Inflammatory macrophage treated with lipopolysaccharide for 4 hours (primary cell): ENCODE measurements at regions not wholly inside any gene's neighbourhood (a gene's known extent, or its start where the extent isn't known, plus 50 kb on each side); places are given as distances from the start of the nearest gene placed in this dataset.

ENCODE experiments used
- DNase-seq: peaks from one replicate; pipeline ENCODE4 v3.0.0-alpha.2; 2020

DNA sequence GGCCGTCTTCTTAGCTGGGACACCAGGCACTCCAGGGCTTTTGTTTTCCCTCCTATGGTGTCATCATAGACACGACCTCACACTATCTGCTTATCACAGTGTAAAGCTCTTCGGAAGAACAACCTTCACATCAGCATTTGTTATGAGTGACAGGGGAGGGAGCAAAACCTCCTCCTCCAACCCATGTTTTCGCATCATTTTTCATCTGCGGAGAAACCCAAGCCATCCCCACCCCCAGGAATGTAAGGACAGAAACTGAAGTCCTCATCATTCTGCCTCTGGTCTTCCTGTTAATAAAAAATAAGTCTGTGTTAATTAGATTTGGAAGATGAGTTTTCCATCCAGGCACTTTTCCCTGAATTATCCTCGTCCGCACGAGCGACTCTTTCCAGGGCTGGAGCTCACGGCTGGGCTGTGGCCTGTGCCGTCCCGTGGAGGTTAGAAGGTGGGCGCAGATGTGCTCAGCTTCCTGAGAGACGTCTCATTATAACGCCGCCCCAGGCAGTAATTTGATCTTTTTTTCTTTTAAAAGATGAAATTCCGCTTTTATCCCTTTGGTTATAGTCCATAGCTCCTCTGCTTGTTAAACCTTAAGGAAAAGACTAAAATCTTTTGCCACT, 101.6 kb upstream of the TMEM18 start:
- no peak for DNase-seq

DNA sequence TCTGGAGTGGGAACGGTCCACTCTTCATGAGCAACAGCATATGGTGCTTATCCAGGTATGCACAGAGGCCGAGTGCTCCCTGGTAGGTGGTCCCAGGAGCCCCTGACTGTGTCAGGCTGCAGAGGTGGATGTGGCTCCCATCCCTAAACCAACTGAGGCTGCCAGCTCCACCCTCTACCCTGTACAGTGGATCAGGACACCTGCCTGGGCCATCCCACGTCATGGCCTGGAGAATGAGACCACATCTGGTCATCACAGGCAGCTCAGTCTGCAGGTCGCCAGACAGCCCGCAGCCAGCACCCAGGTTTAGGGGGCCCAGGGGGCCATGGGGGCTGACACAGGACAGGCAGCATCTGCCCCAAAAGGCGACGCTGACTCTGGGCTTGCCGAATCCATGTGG, 100.3 kb upstream of the TMEM18 start:
- DNase-seq, result no peak

DNA sequence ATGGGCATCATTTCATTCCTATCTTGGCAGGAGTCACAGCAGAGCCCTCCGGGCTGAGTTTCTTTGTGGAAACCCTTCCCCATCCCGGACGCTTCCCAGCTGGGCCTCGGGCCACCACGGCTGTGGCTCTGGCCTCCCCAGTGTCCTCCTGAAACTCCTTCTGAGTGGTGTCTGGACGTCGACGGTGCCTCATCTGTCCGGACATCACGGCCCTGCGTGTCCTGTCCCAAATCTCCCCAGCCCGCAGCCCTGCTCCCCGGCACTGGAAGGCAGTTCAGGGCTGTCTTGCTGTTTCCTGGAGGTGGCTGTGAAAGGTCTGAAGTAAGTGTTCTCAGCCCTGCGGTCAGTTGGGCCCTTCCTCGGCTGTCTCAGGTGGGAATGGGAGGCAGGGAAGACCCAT, 99.8 kb upstream of the TMEM18 start:
- DNase-seq, result no peak

DNA sequence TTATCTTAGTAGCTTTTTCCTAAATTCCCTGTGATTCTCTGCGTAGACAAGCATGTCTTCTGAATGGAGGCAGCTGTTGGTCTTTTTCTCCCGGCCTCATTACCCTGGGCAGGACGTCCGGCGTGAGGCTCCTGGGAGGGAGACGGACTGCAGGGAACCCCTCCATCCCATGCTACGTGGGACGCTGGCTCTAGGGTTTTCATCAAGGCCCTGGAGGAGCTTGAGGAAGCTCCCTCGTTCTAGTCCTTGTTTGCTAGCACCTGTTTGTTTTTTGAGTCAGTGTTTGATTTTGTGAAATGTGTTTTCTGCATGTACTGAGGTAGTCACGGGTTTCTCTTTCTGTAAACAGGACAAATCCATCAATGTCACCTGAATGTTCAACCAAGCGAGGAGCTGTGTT, 99.3 kb upstream of the TMEM18 start:
- no peak for DNase-seq

DNA sequence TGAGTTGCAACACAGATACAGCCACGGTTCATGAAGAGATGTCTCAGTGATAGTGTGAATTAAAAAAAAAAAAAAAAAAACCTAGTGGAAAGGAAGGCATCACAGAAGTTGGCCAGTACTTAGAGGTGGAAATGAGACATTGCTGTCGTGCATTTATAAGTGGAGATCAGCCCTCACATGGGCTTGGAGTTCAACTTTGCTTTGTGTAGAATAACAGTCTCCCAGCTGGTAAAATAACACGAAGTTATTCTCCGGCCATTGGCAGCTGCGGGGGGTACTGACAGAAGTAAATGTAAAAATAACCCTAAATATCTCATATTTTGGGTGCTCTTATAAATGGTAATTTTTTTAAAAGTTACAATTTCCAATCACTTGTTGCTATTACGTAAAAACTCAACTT, 98.8 kb upstream of the TMEM18 start:
- DNase-seq, result no peak

DNA sequence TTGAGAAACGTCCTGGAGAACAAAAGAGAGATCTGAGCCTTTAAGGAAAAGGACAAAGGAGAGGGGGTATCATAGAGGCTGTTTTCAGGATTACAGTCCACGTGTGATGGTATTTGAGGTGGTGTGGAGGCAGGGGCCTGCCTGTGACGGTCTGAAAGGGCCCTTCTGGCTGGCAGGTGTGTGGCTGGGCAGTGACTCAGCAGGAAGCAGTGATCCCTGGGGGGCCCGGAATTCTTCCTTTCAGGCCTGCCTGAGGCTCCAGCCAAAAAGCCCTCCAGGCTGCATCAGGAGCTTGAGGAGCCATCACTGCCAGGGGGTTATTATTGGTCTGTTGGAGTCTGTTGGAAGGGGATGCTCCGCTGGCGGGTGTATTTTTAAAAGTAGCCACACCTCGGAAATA, 97.2 kb upstream of the TMEM18 start:
- DNase-seq, result no peak

DNA sequence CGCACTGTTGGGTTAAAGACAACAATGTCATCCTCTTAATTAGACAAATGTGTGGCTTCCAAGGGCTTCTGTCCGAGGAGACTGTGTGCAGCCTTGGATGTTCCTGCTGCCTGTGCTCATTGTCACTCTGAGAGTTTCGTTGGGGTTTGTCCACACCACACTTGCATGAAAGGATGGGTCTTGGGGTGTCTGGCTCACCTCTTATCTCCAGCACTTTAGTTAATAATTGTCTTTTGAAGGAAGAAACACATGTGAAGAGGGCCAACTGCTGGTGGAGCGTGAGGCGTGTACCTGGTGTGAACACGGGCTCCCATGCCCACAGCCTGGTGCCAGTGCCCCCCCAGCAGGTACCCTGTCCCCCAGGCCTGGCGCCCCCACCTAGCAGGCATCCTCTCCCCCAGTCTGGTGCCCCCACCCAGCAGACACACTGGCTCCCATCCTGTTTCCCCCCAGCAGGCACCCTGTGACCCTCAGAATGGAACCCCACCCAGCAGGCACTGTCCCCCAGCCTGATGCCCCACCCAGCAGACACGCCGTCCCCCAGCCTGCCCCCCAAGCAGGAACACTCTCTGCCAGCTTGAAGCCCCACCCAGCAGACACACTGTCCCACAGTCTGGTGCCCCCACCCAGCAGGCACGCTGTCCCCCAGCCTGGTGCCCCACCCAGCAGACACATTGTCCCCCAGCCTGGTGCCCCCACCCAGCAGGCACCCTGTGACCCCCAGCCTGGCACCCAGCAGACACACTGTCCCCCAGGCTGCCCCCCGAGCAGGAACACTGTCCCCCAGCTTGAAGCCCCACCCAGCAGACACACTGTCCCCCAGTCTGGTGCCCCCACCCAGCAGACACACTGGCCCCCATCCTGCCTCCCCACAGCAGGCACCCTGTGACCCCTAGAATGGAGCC, 96.3 kb upstream of the TMEM18 start:
- DNase-seq, result no peak

DNA sequence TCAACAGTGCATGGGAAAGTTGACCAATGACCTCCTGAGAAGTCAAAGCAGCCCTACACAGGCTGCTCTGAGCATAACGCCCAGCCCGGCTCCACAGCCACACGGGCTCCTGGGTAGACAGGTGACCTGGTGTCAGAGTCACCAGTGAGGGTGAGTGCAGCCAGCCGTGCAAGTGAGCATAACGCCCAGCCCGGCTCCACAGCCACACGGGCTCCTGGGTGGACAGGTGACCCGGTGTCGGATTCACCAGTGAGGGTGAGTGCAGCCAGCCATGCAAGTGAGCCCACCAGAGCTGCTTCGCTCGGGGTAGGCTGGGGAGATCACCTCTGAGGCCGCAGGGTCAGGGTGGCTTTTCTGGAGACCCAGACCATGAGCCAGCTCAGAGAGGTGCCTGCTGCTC, 94.3 kb upstream of the TMEM18 start:
- no peak for DNase-seq

DNA sequence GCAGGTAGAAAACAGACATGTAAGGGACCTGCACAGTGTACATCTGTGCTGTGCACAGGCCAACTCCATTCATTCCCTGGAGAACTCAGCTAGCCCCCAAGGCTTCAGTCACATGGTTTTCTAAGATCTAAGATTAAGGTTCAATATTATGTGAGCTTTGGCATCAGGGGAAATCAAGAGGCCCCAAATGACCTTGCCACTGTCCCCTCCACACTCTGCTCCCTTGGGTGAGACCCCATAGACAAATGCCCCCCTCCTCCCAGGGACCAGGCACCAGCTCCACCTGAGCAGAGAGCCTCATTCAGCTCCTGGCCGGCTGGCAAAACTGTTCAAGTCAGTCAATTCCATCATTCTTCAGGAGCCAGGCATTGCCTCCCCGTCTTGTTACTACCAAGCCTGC, 93.6 kb upstream of the TMEM18 start:
- DNase-seq, result no peak

DNA sequence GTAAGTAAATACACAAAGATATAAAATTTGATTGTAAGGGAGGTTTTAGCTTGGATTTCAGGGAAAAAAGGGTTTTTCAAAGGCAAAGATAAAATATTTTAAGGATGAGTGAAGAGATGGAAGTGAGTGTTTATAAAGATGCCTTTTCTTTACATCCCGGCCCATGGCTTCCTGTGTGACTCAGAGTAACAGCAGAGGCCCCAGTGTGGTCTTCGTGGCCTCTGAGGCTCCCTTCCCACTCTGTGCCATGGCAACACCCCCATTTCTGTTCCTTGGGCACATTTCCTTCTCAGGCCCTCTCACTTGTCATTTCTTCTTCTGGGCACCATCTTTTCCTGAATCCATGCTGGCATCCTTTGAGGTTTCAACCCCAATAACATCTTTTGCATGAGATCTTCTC, 92.6 kb upstream of the TMEM18 start:
- DNase-seq, result no peak

DNA sequence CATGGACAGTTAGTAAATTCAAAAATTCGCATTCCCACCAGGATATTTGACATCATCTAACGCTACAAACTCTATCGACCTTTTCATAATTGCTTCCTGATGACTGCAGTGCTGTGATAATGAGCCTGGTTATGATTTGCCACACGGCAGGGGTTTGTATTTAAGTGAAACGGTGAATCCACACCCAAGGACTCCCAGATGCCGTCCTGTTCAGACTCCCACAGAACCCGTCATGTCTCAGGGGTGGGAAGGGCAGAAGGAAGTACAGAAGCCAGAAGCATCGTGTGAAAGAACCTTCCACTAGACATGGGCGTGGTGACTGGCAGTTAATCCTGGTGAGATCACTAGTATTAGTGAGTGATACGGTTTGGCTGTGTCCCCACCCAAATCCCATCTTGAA, 91.2 kb upstream of the TMEM18 start:
- DNase-seq, result no peak

DNA sequence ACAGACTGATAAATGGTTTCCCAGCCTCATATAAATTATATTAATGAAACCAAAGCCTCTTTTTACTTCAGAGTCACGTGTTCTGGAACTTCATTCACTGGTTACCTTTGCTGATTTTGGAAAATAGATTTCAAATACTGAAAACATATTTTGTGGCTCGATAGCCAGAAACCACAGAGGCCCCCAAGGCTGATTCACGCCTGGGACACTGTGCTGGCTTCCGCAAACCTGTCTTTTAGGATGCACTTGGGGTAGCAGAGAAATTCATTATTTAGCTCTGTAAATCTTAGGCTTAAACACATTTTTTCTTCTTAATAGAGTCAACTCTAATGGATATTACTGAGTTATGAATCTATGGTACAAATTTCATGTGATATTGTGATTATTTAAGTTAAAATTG, 90.7 kb upstream of the TMEM18 start:
- DNase-seq, result no peak

DNA sequence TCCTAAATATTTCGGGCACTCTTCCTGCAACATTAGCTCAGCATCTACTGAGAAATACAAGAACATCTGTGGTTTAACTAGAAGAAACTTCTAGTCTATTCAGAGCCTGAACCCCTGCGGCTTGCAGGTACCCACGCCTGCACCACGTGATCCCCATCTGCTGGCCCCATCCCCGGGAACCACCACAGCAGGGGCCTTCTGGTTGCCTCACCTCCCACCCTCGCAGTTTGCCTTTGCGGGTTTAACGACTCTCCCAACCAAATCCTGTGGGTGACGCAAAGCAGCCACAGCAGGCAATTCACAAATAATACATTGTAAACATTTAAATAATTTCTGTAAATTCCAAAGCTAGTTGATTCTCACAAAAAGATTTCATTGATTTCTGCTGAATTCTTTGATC, 90.2 kb upstream of the TMEM18 start:
- DNase-seq, result no peak

DNA sequence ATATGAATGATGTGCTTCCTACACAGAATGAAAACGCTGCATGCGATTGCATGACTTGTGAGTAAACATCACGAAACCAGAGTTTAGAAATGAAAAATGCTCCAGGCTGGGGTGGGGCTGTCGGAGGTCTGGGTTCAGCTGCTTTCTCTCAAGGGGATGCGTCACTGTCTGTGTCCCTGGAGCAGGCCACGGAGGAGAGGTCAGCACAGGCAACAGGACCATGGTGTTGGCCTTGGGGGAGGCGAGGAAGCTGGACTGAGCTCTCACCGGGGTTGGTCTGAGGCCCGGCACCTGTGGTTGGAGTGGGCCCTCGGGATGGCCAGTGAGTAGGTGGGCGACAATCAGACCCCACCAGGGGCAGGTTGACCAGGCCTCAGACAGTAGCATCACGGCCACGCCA, 89.0 kb upstream of the TMEM18 start:
- DNase-seq, result no peak

DNA sequence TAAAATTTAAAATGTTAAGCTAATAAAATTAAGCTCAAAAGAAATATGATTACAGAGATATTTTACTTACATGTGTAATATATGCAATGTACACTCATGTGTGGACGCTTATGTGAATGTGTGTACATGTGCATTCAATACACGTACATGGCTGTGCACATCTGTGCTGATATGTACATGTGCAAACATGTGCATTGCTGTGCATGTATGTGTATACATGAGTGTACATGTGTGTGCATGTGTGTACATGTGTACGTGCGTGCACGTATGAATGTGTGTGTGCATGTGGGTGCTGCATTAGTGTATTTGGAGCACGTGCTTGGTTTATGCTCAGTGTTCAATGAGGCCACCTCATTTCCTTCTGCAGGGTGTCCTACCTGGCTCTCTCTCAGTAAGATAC, 88.2 kb upstream of the TMEM18 start:
- DNase-seq, result no peak

DNA sequence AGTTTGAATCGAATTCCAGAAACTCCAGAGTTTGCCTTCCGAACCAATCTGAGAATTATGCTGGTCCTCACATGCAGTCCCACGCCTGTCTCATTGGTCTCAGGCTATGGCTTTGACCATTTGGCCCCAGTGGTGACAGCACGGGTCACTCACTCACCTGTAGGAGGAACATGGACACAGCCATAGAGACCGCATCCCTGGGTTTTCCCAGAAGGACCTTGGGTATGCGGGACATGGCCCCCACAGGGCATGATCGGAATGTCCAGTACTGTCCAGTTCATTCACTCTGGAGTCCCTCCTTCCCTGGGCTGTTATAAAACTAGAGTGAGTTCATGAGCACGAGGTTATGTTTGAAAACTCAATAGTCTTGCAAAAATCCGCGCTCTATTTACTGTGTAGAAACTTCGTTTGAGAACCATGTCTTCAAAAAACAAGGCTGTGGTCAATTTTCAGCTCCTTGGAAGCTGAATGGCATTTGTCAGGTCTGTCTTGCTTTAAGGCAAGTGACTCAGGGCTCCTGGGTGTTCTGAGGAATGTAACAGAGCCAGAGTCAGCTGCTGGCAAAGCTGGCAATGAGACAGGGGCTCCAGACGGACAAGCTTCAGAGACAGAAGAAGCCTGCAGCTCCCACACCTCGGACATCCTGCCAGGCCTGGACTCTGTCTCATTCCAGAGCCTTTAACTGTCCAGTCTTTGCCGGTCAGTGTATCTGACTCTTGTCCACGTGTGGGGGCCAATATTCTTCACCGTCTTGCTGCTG, 86.7 kb upstream of the TMEM18 start:
- no peak for DNase-seq

DNA sequence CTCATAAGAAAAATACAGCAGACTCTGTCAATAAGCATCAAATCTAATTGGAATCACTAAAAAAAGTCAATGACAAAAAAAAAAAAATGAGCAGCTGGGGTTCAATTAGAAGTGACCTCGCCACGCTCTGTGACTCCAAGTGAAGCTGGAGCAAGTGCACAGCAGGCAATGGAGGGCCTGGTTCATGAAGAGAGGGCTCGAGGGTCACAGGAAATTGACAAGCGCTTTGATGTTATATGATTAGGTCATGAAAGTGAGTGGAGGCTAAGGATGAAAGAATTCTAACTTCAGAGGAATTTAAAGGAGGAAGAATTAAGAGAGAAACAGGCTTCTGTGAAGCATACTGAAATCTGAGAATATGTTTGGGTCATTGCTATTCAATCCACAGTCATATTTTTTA, 85.4 kb upstream of the TMEM18 start:
- no peak for DNase-seq

DNA sequence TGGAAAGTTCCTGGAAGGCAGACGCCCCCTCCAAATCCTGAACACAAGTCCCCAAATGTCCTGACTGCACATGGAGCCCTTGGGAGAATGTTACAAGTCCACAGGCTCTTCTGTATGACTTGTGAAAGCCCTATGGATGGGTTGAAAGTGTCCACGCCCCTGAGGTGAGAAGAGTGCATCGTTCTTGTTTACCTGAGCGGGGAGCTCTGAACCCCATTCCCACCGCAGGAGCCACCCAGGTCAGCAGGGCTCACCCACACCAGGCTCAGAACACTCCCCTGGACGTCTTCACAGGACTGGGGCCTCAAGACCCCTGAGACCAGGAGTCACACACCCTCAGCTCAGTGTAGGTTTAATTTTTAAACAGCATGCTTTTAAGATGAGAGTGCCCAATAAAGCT, 84.2 kb upstream of the TMEM18 start:
- no peak for DNase-seq

DNA sequence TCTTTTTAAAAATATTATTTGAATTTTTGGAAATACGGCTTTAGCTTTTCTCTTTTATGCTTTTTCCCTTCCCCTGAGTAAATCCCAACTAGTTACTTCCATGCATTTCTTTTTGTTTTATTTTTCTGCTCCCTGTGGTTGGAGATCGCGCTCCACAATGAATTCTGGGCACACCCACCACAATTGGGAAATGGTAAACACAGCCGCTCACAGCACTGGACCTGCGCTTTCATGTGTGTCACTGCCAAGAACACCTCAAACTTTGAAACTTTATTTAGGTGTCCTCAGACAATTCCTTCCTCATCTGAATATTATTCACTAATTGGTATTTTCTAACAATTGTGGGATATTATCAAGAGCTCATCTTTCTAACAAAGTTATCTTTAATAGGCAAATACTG, 82.8 kb upstream of the TMEM18 start:
- DNase-seq, result no peak

DNA sequence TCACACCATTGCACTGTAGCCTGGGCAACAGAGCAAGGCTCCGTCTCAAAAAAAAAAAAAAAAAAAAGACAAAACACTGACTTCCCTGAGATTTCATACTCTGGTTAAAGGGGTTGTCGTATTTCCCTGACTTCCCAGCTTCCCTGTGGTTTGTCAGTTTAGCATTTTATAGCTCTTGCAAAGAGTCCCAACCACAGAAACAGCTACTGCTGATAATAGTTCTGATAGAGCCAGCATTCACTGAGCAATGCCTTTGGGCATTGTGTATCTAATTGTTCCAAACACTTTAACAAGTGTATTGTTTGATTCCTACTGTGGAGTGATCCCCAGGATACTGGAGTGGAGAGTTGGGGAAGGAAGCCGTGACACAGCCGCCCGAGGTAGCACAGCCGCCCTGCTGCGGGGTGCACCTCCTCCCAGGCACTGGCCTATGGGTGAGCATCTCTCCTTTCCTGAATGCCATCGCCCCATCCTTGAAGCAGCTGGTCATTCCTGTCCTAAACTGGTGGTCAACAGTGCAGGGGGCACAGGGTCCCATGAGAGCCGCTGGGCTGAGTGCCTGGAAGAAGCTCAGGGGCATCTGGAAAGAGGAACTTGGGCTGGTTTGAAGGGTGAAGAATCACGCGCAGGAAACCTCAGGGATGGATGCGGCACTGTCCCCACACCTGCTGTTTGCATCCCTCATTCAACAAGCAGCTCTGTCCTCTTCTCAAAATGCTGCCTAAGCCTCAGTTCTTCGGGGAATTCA, 81.0 kb upstream of the TMEM18 start:
- no peak for DNase-seq

DNA sequence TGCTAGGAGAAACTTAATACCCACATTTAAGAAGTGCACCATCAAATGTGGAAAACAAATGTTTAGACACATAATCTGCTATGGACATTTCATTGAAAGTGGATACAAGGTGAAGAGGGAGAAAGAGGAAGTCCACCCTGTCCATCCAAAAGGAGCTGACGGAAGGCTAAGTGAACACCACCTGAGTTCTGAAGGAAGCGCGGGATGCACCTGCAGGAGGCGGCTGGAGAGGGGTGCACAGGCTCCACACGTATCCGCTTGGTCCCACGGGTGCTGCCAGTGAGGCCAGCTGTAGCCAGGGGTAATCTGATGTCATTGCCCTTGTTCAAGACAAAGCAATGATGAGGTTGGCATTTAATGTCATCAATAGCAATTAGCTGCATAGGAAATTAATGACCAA, 75.9 kb upstream of the TMEM18 start:
- DNase-seq, result no peak

DNA sequence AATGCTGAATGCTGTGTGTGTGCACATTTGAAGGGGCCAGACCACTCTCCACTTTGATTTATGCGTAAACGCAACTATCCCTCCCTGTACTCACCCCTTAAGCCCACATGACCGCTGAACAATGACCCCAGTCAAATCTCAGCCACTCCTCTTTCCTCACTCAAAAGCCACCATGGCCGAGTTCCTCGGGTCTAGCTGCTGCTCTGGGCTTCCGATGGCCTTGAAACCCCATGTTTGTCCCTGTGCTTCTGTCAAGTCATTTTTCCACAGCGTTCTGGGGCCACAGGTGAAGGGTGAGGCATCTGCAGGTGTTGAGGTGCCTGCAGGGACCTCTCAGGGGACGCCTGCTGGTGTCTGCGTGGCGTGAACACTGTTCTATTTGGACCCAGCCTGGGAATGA, 74.3 kb upstream of the TMEM18 start:
- DNase-seq, result no peak

DNA sequence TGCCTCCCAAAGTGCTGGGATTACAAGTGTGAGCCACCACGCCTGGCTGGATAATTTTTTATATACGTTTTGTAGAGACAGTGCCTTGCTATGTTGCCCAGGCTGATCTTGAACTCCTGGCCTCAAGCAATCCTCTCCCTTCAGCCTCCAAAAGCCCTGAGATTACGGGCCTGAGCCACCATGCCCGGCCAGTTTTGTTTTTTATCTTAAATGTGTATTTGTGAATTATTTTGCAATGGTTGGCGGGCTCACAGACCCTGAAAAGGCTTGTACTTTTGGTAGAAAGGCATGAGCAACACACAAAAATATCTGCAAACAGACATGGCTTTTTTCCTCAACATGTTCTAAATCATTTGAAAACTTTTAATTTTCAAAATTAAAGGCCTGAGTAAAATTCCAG, 73.4 kb upstream of the TMEM18 start:
- no peak for DNase-seq
